WTC11 (cell line): ENCODE measurements at regions not wholly inside any gene's neighbourhood (a gene's known extent, or its start where the extent isn't known, plus 50 kb on each side); places are given as distances from the start of the nearest gene placed in this dataset.

Experiments used
- ATAC-seq: fragments of 200-7000 bp; cut with Tn5 transposase; 2 replicates; pipeline ENCODE4 v1.10.0; 2021; ENCODE audit warnings: mild to moderate bottlenecking, moderate library complexity
- CTCF ChIA-PET: fragments of 300-600 bp; sonication (Branson Sonifier 250); formaldehyde crosslinking; loops from one replicate; lab custom pipeline; 2021; ENCODE audit warnings: antibody characterized with exemption; lab: Charles Lee
- POLR2A ChIA-PET: fragments of 350-600 bp; sonication (Branson Sonifier 250); formaldehyde crosslinking; loops from one replicate; lab custom pipeline; 2021; ENCODE audit warnings: antibody characterized with exemption; lab: Charles Lee
- DNase-seq: peaks from one replicate; pipeline ENCODE4 v3.0.0; 2021; ENCODE audit warnings: low spot score
- H3K27ac Mint-ChIP-seq: 2 replicates; pipeline ENCODE4 v1.8.0; 2021; ENCODE audit warnings: mixed read lengths
- H3K27me3 Mint-ChIP-seq: 2 replicates; pipeline ENCODE4 v1.8.0; 2021; ENCODE audit warnings: low read depth, mild to moderate bottlenecking, moderate library complexity, mixed read lengths
- H3K36me3 Mint-ChIP-seq: 2 replicates; pipeline ENCODE4 v1.8.0; 2021; ENCODE audit warnings: mixed read lengths
- H3K4me1 Mint-ChIP-seq: 2 replicates; pipeline ENCODE4 v1.8.0; 2022; ENCODE audit warnings: mixed read lengths
- H3K4me3 Mint-ChIP-seq: 2 replicates; pipeline ENCODE4 v1.8.0; 2021; ENCODE audit warnings: mild to moderate bottlenecking, moderate library complexity, mixed read lengths
- H3K9me3 Mint-ChIP-seq: 2 replicates; pipeline ENCODE4 v1.8.0; 2021; ENCODE audit warnings: mixed read lengths
- CREM ChIP-seq: sonication (generic); formaldehyde crosslinking; IDR thresholded peaks from 2 replicates; pipeline ENCODE4 v1.8.1; 2022; ENCODE audit warnings: mild to moderate bottlenecking, missing genetic modification reagents, moderate library complexity
- ETV6 ChIP-seq: sonication (generic); formaldehyde crosslinking; IDR thresholded peaks from 2 replicates; pipeline ENCODE4 v1.8.1; 2022; ENCODE audit warnings: mild to moderate bottlenecking, missing genetic modification reagents
- JUN ChIP-seq: sonication (generic); formaldehyde crosslinking; IDR thresholded peaks from 2 replicates; pipeline ENCODE4 v1.8.0; 2023; ENCODE audit warnings: mild to moderate bottlenecking, missing genetic modification reagents
- KAT7 ChIP-seq: sonication (generic); formaldehyde crosslinking; IDR thresholded peaks from 2 replicates; pipeline ENCODE4 v1.8.1; 2023; ENCODE audit warnings: missing genetic modification reagents, mild to moderate bottlenecking, borderline replicate concordance
- NR1H2 ChIP-seq: sonication (generic); formaldehyde crosslinking; IDR thresholded peaks from 2 replicates; pipeline ENCODE4 v1.9.0; 2021; ENCODE audit warnings: mild to moderate bottlenecking, moderate library complexity, missing genetic modification reagents
- NR2C2 ChIP-seq: sonication (generic); formaldehyde crosslinking; IDR thresholded peaks from 2 replicates; pipeline ENCODE4 v1.8.0; 2022; ENCODE audit warnings: mild to moderate bottlenecking, missing genetic modification reagents
- OVOL2 ChIP-seq: fragments of 250-450 bp; sonication (Bioruptor Pico); IDR thresholded peaks from 2 replicates; pipeline ENCODE4 v1.9.0; 2021; ENCODE audit warnings: mild to moderate bottlenecking, borderline replicate concordance
- SOX15 ChIP-seq: fragments of 250-450 bp; sonication (Bioruptor Pico); IDR thresholded peaks from 2 replicates; pipeline ENCODE4 v1.9.0; 2021; ENCODE audit warnings: mild to moderate bottlenecking
- ZNF138 ChIP-seq: sonication (generic); formaldehyde crosslinking; conservative IDR thresholded peaks from 2 replicates; pipeline ENCODE4 v1.8.1; 2022; ENCODE audit warnings: mild to moderate bottlenecking, moderate library complexity, missing genetic modification reagents
- ZNF396 ChIP-seq: fragments of 250-450 bp; sonication (Bioruptor Pico); IDR thresholded peaks from 2 replicates; pipeline ENCODE4 v1.8.0; 2021; ENCODE audit warnings: mild to moderate bottlenecking, moderate library complexity, borderline replicate concordance
- TF ChIP-seq, protein P1 (sequence below): sonication (generic); formaldehyde crosslinking; IDR thresholded peaks from 2 replicates; pipeline ENCODE4 v1.8.0; 2022; ENCODE audit warnings: mild to moderate bottlenecking, missing genetic modification reagents
- TF ChIP-seq, protein P2 (sequence below): fragments of 250-450 bp; sonication (Bioruptor Pico); IDR thresholded peaks from 2 replicates; pipeline ENCODE4 v1.9.0; 2021; ENCODE audit warnings: mild to moderate bottlenecking
- TF ChIP-seq, protein P3 (sequence below): fragments of 250-450 bp; sonication (Bioruptor Pico); IDR thresholded peaks from 2 replicates; pipeline ENCODE4 v1.9.0; 2021; ENCODE audit warnings: mild to moderate bottlenecking, borderline replicate concordance
- TF ChIP-seq, protein P4 (sequence below): sonication (generic); formaldehyde crosslinking; IDR thresholded peaks from 2 replicates; pipeline ENCODE4 v1.8.0; 2022; ENCODE audit warnings: mild to moderate bottlenecking, missing genetic modification reagents
- TF ChIP-seq, protein P5 (sequence below): sonication (generic); formaldehyde crosslinking; IDR thresholded peaks from 2 replicates; pipeline ENCODE4 v1.8.1; 2023; ENCODE audit warnings: mild to moderate bottlenecking, missing genetic modification reagents, moderate library complexity
- TF ChIP-seq, protein P6 (sequence below): sonication (generic); formaldehyde crosslinking; IDR thresholded peaks from 2 replicates; pipeline ENCODE4 v1.8.1; 2023; ENCODE audit warnings: mild to moderate bottlenecking, moderate library complexity, missing genetic modification reagents
- TF ChIP-seq, protein P7 (sequence below): sonication (generic); formaldehyde crosslinking; conservative IDR thresholded peaks from 2 replicates; pipeline ENCODE4 v1.8.1; 2023; ENCODE audit warnings: mild to moderate bottlenecking, low read depth, missing genetic modification reagents, moderate library complexity

DNA sequence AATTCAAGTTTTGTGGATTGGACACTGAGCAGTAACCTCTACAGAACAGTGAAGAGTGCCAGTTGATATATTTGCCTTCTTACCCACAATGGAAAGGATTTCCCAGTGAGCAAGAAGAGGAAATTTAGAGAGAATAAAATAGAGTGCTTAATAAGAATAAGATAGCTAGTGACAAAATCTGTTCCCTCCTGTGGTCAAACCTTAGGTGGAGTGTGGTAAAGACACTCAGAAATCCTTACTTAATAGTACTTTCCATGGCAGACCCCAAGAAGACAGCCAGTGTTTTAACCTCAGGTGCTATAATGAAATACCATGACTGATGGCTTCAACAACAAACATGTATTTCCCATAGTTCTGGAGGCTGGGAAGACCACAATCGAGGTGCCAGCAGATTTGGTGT is 108.4 kb upstream of the TNFAIP3 start (continued):
- TF ChIP-seq, protein P1, sequence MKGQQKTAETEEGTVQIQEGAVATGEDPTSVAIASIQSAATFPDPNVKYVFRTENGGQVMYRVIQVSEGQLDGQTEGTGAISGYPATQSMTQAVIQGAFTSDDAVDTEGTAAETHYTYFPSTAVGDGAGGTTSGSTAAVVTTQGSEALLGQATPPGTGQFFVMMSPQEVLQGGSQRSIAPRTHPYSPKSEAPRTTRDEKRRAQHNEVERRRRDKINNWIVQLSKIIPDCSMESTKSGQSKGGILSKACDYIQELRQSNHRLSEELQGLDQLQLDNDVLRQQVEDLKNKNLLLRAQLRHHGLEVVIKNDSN (CRISPR knock-in tag), result no peak
- TF ChIP-seq NR1H2, result no peak
- TF ChIP-seq CREM (CRISPR knock-in tag), result no peak
- no peak for TF ChIP-seq ZNF138 (CRISPR knock-in tag)
- TF ChIP-seq, protein P2, sequence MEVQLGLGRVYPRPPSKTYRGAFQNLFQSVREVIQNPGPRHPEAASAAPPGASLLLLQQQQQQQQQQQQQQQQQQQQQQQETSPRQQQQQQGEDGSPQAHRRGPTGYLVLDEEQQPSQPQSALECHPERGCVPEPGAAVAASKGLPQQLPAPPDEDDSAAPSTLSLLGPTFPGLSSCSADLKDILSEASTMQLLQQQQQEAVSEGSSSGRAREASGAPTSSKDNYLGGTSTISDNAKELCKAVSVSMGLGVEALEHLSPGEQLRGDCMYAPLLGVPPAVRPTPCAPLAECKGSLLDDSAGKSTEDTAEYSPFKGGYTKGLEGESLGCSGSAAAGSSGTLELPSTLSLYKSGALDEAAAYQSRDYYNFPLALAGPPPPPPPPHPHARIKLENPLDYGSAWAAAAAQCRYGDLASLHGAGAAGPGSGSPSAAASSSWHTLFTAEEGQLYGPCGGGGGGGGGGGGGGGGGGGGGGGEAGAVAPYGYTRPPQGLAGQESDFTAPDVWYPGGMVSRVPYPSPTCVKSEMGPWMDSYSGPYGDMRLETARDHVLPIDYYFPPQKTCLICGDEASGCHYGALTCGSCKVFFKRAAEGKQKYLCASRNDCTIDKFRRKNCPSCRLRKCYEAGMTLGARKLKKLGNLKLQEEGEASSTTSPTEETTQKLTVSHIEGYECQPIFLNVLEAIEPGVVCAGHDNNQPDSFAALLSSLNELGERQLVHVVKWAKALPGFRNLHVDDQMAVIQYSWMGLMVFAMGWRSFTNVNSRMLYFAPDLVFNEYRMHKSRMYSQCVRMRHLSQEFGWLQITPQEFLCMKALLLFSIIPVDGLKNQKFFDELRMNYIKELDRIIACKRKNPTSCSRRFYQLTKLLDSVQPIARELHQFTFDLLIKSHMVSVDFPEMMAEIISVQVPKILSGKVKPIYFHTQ, result no peak
- TF ChIP-seq, protein P3, sequence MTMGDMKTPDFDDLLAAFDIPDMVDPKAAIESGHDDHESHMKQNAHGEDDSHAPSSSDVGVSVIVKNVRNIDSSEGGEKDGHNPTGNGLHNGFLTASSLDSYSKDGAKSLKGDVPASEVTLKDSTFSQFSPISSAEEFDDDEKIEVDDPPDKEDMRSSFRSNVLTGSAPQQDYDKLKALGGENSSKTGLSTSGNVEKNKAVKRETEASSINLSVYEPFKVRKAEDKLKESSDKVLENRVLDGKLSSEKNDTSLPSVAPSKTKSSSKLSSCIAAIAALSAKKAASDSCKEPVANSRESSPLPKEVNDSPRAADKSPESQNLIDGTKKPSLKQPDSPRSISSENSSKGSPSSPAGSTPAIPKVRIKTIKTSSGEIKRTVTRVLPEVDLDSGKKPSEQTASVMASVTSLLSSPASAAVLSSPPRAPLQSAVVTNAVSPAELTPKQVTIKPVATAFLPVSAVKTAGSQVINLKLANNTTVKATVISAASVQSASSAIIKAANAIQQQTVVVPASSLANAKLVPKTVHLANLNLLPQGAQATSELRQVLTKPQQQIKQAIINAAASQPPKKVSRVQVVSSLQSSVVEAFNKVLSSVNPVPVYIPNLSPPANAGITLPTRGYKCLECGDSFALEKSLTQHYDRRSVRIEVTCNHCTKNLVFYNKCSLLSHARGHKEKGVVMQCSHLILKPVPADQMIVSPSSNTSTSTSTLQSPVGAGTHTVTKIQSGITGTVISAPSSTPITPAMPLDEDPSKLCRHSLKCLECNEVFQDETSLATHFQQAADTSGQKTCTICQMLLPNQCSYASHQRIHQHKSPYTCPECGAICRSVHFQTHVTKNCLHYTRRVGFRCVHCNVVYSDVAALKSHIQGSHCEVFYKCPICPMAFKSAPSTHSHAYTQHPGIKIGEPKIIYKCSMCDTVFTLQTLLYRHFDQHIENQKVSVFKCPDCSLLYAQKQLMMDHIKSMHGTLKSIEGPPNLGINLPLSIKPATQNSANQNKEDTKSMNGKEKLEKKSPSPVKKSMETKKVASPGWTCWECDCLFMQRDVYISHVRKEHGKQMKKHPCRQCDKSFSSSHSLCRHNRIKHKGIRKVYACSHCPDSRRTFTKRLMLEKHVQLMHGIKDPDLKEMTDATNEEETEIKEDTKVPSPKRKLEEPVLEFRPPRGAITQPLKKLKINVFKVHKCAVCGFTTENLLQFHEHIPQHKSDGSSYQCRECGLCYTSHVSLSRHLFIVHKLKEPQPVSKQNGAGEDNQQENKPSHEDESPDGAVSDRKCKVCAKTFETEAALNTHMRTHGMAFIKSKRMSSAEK (CRISPR knock-in tag), result no peak
- TF ChIP-seq, protein P4, sequence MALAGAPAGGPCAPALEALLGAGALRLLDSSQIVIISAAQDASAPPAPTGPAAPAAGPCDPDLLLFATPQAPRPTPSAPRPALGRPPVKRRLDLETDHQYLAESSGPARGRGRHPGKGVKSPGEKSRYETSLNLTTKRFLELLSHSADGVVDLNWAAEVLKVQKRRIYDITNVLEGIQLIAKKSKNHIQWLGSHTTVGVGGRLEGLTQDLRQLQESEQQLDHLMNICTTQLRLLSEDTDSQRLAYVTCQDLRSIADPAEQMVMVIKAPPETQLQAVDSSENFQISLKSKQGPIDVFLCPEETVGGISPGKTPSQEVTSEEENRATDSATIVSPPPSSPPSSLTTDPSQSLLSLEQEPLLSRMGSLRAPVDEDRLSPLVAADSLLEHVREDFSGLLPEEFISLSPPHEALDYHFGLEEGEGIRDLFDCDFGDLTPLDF (CRISPR knock-in tag), result no peak
- TF ChIP-seq ZNF396 (CRISPR knock-in tag), result no peak
- TF ChIP-seq SOX15, result no peak
- TF ChIP-seq, protein P5, sequence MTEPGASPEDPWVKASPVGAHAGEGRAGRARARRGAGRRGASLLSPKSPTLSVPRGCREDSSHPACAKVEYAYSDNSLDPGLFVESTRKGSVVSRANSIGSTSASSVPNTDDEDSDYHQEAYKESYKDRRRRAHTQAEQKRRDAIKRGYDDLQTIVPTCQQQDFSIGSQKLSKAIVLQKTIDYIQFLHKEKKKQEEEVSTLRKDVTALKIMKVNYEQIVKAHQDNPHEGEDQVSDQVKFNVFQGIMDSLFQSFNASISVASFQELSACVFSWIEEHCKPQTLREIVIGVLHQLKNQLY (CRISPR knock-in tag), result no peak
- TF ChIP-seq, all 79 proteins: peak for 0

DNA sequence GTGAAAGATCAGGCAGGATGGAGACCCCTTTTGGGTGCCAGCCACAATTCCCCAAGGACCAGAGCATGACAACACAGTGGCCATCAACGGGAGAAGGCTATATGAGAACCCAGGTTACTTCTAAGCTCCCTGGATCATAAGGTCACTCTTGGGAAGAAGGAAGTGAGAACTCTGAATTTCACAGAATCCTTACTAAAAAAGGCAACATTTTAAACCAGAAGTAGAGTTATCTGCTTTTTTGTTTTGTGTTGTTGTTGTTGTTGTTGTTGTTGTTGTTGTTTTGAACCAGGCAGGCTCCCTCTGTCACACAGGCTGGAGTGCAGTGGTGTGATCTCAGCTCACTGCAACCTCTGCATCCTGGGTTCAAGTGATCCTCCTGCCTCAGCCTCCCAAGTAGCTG is 107.4 kb upstream of the TNFAIP3 start:
- ATAC-seq (no peak), DNase-seq (no peak)
- Mint-ChIP-seq H3K9me3 (no peaks in the 10 kb centered on the region), H3K27ac (no peak overlapping the region), H3K4me3 (no peak overlapping the region), H3K36me3 (no peaks in the 10 kb centered on the region), H3K27me3 (no peaks in the 10 kb centered on the region), H3K4me1 (no peaks in the 10 kb centered on the region)
- ChIA-PET CTCF (no interaction called here), POLR2A (no interaction called here)
- TF ChIP-seq JUN (CRISPR knock-in tag) (no peak), ZNF396 (CRISPR knock-in tag) (no peak), KAT7 (CRISPR knock-in tag) (no peak), OVOL2 (CRISPR knock-in tag) (no peak), ETV6 (CRISPR knock-in tag) (no peak), NR2C2 (CRISPR knock-in tag) (no peak)
- TF ChIP-seq, protein P6, sequence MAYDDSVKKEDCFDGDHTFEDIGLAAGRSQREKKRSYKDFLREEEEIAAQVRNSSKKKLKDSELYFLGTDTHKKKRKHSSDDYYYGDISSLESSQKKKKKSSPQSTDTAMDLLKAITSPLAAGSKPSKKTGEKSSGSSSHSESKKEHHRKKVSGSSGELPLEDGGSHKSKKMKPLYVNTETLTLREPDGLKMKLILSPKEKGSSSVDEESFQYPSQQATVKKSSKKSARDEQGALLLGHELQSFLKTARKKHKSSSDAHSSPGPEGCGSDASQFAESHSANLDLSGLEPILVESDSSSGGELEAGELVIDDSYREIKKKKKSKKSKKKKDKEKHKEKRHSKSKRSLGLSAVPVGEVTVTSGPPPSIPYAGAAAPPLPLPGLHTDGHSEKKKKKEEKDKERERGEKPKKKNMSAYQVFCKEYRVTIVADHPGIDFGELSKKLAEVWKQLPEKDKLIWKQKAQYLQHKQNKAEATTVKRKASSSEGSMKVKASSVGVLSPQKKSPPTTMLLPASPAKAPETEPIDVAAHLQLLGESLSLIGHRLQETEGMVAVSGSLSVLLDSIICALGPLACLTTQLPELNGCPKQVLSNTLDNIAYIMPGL (CRISPR knock-in tag), result no peak
- TF ChIP-seq, protein P3 (CRISPR knock-in tag), result no peak
- TF ChIP-seq, protein P7, sequence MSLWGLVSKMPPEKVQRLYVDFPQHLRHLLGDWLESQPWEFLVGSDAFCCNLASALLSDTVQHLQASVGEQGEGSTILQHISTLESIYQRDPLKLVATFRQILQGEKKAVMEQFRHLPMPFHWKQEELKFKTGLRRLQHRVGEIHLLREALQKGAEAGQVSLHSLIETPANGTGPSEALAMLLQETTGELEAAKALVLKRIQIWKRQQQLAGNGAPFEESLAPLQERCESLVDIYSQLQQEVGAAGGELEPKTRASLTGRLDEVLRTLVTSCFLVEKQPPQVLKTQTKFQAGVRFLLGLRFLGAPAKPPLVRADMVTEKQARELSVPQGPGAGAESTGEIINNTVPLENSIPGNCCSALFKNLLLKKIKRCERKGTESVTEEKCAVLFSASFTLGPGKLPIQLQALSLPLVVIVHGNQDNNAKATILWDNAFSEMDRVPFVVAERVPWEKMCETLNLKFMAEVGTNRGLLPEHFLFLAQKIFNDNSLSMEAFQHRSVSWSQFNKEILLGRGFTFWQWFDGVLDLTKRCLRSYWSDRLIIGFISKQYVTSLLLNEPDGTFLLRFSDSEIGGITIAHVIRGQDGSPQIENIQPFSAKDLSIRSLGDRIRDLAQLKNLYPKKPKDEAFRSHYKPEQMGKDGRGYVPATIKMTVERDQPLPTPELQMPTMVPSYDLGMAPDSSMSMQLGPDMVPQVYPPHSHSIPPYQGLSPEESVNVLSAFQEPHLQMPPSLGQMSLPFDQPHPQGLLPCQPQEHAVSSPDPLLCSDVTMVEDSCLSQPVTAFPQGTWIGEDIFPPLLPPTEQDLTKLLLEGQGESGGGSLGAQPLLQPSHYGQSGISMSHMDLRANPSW, result no peak
